ENCODE measurements at regions not wholly inside any gene's neighbourhood (a gene's known extent, or its start where the extent isn't known, plus 50 kb on each side); places are given as distances from the start of the nearest gene placed in this dataset.

DNA sequence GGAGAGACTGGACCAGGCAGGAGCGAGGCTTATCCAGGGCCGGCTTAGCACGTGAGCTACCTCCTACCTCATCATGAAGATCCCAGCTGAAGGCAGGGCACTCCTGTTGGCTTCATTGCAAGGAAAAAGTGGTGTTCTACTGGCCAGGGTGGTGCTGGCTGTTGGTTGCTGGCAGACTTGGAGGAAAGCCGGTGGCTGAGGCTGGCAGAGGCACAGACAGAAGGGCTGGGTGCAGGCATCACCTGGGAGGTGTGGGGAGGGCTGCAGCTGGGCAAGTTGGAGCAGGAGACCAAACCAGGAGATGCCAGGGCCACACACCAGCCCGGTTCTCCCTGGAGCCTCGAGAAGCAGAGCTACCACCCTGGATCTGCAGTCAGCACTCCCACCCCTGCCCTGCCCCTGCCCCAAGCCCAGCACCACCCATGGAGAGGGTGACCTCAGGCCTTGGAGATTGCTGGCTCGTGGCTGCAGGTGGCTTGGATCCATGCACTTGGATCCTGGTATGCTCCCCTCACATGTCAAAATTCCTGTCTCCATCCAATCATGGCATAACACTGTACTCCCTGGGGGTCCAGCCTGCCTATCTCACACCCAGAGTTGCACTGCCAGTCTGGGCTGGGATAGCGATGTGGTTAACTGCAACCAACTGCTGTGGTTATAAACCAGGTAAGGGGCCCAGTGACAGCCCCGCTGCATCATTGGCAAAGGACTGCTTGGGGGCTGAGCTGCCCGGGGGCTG lies 49.7 kb downstream of the GLI2 start:
- DNase-seq (ENCODE audit: low spot score), result no peak

GRCh38 chr2:120786038-120786960 lies 50.6 kb downstream of the GLI2 start:
- no peak for DNase-seq (ENCODE audit: low spot score)

DNA sequence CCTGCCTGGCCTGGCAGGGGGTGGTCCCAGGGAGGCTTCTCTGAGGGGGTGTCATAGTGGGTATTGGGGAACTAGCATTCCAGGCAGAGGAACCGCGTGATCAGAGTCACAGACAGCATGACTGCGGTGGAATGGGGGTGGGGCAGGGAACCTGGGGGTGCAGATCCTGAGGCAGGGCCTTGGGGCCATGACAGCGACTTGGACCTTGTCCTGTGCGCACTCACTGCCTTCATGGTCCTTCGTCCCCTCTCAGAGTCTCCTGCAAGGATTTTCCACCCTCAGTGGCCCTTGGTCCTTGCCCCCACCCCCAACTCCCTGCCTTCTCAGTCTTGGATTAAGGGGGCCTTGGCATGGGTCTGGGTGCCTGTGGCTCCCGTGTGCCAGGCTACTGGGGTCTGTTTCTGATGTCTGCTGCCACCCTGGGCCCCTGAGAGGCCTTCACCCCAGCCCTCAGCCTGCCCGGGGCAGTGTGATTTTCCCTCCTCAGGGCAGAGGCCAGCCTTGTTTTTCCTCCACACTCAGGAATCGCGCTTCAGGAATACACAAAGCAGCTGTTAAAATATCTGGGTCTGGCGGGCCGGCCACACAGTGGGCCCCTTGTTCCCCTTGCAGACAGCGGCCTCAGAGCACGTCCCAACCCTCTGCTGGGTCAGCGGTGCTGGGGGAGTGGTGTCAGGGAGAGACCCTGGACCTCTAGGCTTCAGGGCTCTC lies 51.6 kb downstream of the GLI2 start:
- no peak for DNase-seq (ENCODE audit: low spot score)

GRCh38 chr2:120787822-120788700 lies 52.4 kb downstream of the GLI2 start:
- no peak for DNase-seq (ENCODE audit: low spot score)

- no peak for DNase-seq (ENCODE audit: low spot score)
Observed at GRCh38 chr2:120791243-120791961, 55.7 kb downstream of the GLI2 start.

- no peak for DNase-seq (ENCODE audit: low spot score)
Observed at GRCh38 chr2:120791962-120792297, 56.3 kb downstream of the GLI2 start.

DNA sequence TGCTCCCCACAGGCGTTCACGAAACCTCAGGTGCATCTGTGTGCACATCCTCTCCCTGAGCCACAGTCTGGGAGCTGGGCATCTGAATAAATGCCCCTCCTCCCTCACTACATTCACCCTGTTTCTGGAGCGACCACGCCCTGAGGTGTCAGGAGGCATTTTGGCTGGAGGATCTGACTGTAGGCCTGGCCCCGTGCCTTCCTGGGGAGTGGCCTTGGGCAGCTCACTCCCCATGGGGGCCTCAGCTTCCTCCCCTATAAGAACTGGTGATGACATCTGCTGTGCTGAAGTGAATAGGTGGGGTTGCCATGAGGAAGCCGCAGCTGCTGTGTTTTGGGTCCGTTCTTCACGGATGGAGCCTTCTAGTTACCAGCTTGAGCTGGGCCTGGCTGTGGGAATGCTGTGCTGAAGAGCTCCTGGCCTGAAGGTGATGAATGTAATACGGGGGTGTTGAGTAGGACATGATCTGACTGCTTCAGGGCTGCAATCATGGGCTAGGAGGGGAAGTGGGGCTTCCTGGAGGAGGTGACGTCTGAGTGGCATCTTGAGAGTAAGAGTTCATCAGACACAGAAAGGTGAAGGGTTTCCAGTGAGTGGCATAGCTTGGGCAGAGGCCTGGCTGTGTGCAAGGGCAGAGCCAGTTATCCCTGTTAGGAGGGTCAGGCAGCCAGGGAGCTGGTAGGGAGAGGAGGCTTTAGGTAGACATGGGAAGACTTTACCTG lies 58.2 kb downstream of the GLI2 start:
- no peak for DNase-seq (ENCODE audit: low spot score)

DNA sequence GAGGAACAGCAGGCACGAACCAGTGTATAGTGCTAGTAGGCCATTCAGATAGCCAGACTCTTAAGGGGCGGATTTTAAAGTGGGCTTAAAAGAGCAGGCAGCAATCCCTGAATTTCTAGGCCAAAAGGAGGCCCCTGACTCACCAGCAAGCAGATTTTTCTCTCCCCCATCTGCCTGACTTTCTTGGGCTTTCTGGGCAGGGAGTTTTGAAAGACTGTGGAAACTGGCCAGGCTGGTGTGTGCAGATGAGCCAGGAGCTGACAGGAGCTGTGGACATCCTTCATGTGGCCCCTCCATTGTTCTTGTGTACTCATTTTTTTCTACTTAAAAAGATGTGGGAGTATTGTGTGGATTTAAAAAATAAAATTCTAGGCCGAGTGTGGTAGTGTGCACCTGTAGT lies 59.0 kb downstream of the GLI2 start:
- no peak for DNase-seq (ENCODE audit: low spot score)

DNA sequence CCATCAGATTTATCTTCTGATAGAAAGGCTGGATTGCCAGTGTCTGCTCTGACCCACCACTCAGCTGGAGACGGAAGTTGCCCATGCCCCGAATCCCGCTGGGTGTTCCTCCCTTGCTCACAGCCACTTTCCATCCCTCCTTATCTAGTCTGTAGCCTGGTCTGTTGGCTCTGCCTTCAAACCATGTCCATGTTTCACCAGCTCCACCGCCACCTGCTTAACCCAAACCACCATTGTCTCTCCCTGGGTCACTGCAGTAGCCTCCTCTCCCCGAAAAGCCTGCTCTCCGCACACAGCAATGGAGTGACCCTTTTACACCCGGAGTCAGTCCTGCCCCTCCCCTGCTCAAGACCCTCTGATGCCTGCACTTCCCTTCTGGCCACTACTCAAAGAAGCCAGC lies 60.4 kb downstream of the GLI2 start:
- DNase-seq (ENCODE audit: low spot score), result no peak

DNA sequence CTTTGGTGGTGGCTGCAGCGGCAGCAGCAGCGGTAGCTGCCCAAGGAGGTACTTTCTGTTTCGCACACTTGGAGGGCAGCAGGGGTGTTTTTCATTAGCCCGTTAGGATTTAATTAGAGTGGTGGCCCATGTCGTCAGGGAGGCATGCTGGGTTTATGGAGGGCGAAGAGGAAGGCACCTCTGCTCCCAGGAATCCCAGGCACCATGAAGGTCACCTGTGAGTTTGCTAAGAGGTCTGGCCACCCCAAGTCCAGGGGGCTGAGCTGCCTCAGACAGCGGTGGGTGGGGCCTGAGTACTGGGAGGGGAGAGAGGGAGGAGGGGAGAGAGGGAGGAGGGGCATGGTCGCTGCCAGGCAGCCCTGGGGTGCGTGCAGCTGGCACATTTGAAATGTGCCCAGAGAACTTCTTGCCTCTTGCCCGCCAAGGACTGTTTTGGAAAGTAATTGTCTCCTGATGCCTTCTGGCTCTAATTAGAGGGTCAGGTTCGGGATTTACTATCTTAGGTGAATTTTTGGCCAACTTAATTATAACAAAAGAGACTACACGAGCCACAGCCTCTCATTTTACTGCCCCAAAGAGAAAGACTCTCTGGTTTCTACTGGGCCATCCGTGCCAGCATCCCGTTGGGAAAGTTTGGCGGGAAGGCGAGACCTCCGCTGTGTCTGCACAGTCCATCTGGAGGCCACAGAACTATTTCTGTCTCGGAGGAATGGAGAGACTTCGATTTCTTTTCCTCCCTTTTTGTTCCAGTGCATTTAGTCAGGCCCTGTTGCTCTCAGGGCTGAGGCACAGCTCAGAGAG lies 62.0 kb downstream of the GLI2 start:
- DNase-seq (ENCODE audit: low spot score), result no peak

DNA sequence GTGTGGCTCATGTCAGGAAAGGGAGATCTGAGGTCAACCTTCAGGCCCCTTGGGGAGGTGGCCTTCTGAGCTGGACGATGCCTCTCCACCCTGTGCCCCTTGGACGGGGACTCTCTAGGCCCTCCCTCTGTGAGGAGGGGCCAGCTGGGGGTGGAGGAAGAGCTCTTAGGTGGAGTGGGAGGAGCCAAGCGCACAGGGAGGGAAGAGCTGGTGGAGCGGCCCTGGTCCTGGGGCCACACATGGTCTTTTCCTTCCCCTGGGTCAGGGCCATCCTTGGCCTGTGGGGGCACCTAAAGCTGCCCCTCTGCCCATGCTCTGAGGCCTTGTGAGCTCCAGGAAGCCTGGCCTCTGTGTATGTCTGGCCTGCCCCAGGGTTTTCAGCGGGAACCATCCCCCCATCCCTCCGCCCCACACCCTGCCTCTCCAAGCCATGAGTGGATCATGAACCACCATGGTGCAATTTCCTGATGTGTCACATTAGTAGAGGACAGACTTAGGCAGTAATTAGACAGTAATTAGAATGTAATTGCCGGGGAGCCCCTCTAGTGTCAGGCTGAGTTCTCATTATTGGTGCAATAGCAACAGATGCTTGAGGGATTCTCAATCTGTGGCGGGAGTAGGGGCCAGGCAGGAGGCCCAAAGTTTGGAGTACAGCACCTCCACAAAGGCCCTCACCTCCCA lies 63.0 kb downstream of the GLI2 start:
- DNase-seq (ENCODE audit: low spot score), result no peak

DNA sequence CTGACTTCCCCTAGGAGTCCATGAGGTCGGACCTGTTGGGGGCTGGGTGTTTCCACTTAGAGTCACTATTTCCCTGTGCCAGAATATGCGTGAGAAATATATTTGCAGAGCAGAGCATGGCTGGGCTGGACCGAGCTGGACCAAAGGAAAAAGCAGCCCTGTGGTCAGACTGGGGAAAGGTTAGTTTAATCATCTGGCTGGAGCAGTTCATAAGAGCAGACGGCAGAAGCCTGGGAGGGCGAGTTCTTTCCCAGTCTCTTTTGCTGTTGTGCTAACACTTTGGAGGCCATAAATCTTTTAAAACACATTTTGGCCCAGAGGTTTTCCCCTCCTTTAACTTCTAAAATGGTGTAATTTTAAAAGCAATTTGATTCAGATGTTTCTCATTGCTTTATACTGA lies 66.5 kb downstream of the GLI2 start:
- no peak for DNase-seq (ENCODE audit: low spot score)

DNA sequence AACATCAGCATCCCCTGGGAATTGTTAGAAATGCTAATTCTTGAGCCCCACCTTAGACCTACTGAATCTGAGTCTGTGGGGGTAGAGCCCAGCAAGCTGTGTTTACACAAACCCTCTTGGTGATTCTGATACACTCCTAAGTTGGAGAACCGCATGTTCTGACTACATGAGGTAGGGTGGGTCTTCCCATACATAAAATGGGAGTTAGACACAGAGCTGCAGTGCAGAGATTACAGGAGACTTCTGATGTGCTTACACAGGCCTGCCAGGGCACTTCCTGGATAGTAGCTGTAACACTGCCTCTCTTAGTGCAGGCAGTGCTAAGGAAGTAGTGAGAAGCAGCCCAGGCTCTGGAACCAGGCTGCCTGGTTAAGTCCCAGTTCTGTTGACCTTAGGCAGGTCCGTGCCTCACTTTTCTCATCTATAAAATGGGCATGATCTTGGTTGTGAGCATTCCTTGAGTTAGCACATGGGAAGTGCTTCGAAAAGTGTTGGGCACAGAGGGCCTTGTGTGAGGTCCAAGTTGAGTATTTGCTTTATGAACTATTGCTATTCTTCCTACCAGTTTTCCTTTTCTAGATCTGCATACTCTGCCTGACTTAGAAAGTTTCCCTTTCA lies 67.3 kb downstream of the GLI2 start:
- no peak for DNase-seq (ENCODE audit: low spot score)

- no peak for DNase-seq (ENCODE audit: low spot score)
Observed at GRCh38 chr2:120803764-120804335, 68.2 kb downstream of the GLI2 start.

DNA sequence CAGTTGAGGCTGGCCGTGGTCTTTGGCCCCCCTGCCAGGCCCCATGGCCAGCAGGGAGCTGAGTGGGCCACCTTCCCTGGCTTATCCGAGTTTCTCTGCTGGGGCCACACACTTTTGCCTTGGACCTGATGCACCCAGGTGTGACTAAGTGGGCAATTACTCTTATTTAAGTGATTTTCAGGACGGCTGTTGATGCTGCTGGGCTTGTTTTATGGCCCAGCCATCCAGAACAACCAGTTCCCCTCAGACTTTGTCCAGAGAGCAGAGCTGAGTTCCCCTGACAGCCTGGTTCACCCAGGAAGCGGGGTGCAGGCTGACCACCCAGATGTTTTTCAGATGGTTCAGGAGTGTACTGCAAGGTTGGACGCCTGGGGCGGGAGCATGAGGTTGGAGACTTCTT lies 68.8 kb downstream of the GLI2 start:
- no peak for DNase-seq (ENCODE audit: low spot score)

- no peak for DNase-seq (ENCODE audit: low spot score)
Observed at GRCh38 chr2:120805011-120805410, 69.3 kb downstream of the GLI2 start.

- DNase-seq (ENCODE audit: low spot score), result no peak
Observed at GRCh38 chr2:120805602-120806001, 69.9 kb downstream of the GLI2 start.

- no peak for DNase-seq (ENCODE audit: low spot score)
Observed at GRCh38 chr2:120807751-120808150, 72.1 kb downstream of the GLI2 start.
